OCI-LY7 (cell line): ENCODE measurements at regions not wholly inside any gene's neighbourhood (a gene's known extent, or its start where the extent isn't known, plus 50 kb on each side); places are given as distances from the start of the nearest gene placed in this dataset.

ENCODE experiments used
- CTCF ChIP-seq: fragments of 200-600 bp; sonication (generic); conservative IDR thresholded peaks from 2 replicates; pipeline ENCODE4 v1.5.1; 2014; ENCODE audit warnings: mild to moderate bottlenecking, antibody characterized with exemption, low read length, moderate library complexity, mixed read lengths
- EZH2phosphoT487 ChIP-seq: fragments of 200-600 bp; sonication (generic); IDR thresholded peaks from 2 replicates; pipeline ENCODE4 v1.6.1; 2018; ENCODE audit warnings: low read depth, borderline replicate concordance, mild to moderate bottlenecking, mixed run types, antibody characterized with exemption, low read length, moderate library complexity, mixed read lengths

- TF ChIP-seq CTCF (no peak), EZH2phosphoT487 (no peak)
Measured at GRCh38 chr10:6783471-6783870, 203.4 kb upstream of the PRKCQ start.
